AG04450 (cell line): ENCODE measurements at regions not wholly inside any gene's neighbourhood (a gene's known extent, or its start where the extent isn't known, plus 50 kb on each side); places are given as distances from the start of the nearest gene placed in this dataset.

Experiments used
- CTCF ChIA-PET: fragments of 300-600, 350-600 bp; formaldehyde crosslinking; extraction: SDS; loops from one replicate; lab custom pipeline; 2022; ENCODE audit warnings: antibody characterized with exemption, inconsistent platforms; lab: Charles Lee
- POLR2A ChIA-PET: fragments of 350-600 bp; formaldehyde crosslinking; extraction: SDS; loops from one replicate; lab custom pipeline; 2021; ENCODE audit warnings: antibody characterized with exemption, inconsistent platforms; lab: Yijun Ruan, JAX
- DNase-seq: peaks from one replicate; pipeline ENCODE4 v3.0.0-alpha.2; 2011; ENCODE audit warnings: low read depth, low spot score
- H3K27ac ChIP-seq: one replicate; pipeline ENCODE4 v1.5.1; 2012; ENCODE audit warnings: low read depth, low read length, control low read depth
- H3K27me3 ChIP-seq: one replicate; pipeline ENCODE4 v1.6.0; 2012; ENCODE audit warnings: low read length; ENCODE audit not compliant: control insufficient read depth, insufficient read depth
- H3K4me3 ChIP-seq: 2 replicates; pipeline ENCODE4 v1.5.1; 2011; ENCODE audit warnings: mild to moderate bottlenecking, low read depth, low read length, control low read depth
- H3K9me3 ChIP-seq: 2 replicates; pipeline ENCODE4 v1.5.1; 2012; ENCODE audit warnings: low read length; ENCODE audit not compliant: control insufficient read depth, insufficient read depth
- TF ChIP-seq, protein P1 (sequence below): IDR thresholded peaks from 2 replicates; pipeline ENCODE4 v1.5.1; 2011; ENCODE audit warnings: low read depth, low read length, control low read depth, inconsistent platforms

DNA sequence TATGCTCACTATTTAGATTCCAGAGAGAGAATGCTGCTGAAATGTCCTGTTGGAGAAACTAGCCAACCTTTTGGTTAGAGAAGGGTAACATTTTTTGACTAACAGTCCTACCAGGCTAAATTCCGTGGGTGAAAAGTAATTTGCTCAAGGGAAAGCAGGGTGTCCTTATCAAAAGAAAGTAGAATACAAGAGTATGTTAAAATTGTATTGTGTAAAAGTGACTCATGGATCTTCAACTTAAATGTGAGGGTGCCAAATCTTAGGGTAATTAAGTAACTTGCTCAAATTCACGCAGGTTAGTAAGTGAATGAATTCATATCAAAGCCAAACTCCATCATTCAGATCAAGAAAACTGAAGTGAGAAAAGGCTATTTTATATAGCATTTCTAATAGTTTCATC is 81.7 kb downstream of the PCDH7 start:
- DNase-seq, result no peak
- H3K27ac ChIP-seq, result no peak overlapping the region
- ChIA-PET POLR2A (no interaction called here), CTCF (no interaction called here)
- H3K9me3 ChIP-seq, result no peaks in the 10 kb centered on the region
- H3K27me3 ChIP-seq, result no peaks in the 10 kb centered on the region
- TF ChIP-seq, protein P1, sequence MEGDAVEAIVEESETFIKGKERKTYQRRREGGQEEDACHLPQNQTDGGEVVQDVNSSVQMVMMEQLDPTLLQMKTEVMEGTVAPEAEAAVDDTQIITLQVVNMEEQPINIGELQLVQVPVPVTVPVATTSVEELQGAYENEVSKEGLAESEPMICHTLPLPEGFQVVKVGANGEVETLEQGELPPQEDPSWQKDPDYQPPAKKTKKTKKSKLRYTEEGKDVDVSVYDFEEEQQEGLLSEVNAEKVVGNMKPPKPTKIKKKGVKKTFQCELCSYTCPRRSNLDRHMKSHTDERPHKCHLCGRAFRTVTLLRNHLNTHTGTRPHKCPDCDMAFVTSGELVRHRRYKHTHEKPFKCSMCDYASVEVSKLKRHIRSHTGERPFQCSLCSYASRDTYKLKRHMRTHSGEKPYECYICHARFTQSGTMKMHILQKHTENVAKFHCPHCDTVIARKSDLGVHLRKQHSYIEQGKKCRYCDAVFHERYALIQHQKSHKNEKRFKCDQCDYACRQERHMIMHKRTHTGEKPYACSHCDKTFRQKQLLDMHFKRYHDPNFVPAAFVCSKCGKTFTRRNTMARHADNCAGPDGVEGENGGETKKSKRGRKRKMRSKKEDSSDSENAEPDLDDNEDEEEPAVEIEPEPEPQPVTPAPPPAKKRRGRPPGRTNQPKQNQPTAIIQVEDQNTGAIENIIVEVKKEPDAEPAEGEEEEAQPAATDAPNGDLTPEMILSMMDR, result no peak
- no peak overlapping the region for H3K4me3 ChIP-seq

GRCh38 chr4:30802622-30803323 is 82.6 kb downstream of the PCDH7 start:
- TF ChIP-seq, protein P1, result no peak
- Histone ChIP-seq H3K4me3 (no peak overlapping the region), H3K27ac (no peak overlapping the region), H3K9me3 (no peaks in the 10 kb centered on the region), H3K27me3 (no peaks in the 10 kb centered on the region)
- POLR2A ChIA-PET, result no interaction called here
- DNase-seq, result no peak
- CTCF ChIA-PET, result no interaction called here

DNA sequence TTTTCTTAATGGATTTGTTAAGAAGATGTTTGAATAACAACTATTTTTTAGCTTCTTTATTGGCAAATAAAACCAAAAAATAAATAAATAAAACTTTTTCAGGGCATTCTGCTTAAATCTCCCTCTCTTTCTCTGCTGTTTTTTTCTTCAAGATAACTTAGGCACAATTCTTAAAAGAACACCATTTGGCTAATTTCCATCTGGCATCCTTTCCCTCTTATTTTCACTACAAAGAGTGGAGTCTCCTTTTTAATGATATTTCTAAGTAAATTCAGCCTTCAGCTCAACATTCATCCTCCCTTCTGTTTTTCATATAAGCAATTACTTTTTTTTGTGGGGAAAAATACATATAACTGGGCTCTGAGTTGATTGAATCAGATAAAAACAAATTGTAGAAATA is 88.1 kb downstream of the PCDH7 start:
- POLR2A ChIA-PET, result no interaction called here
- TF ChIP-seq, protein P1, result no peak
- Histone ChIP-seq H3K9me3 (no peaks in the 10 kb centered on the region), H3K4me3 (no peak overlapping the region), H3K27me3 (no peaks in the 10 kb centered on the region), H3K27ac (no peak overlapping the region)
- CTCF ChIA-PET, result no interaction called here
- DNase-seq, result no peak

- no peak for DNase-seq
Observed at GRCh38 chr4:30811296-30811695, 91.1 kb downstream of the PCDH7 start.

DNA sequence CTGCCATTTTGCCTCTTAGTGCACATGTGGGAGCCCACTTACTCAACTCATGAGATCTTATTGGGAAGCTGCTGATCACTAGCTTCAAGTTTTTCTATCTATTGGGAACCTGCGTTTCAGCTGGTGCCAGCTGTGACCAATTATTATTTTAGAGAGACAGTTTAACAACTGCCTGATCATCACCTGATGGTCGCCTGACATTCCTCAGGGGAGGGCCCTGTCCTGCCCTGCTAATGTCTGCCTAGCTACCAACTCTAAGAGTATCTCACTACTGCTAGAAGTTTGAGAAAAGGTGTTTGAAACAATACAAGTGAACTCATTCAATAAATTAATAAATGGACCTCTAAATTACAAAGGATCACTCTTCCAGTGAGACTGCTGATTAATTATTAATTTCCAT is 95.5 kb downstream of the PCDH7 start:
- H3K27me3 ChIP-seq, result no peaks in the 10 kb centered on the region
- no peak overlapping the region for H3K4me3 ChIP-seq
- TF ChIP-seq, protein P1, result no peak
- CTCF ChIA-PET, result interaction anchor here (0.6 kb wide), 1 partner anchor 36 kb away, joined by 3 read pairs; no protein-coding TSS in a partner anchor
- no peak for DNase-seq
- POLR2A ChIA-PET, result no interaction called here
- no peaks in the 10 kb centered on the region for H3K9me3 ChIP-seq
- H3K27ac ChIP-seq, result no peak overlapping the region

More at GRCh38 chr4:30811296-30811695, 91.1 kb downstream of the PCDH7 start:
- ChIA-PET POLR2A (no interaction called here), CTCF (no interaction called here)
- TF ChIP-seq, protein P1, result no peak
- Histone ChIP-seq H3K9me3 (no peaks in the 10 kb centered on the region), H3K27me3 (no peaks in the 10 kb centered on the region), H3K4me3 (no peak overlapping the region), H3K27ac (no peak overlapping the region)
